Fibroblast of mammary gland (primary cell): ENCODE measurements at regions not wholly inside any gene's neighbourhood (a gene's known extent, or its start where the extent isn't known, plus 50 kb on each side); places are given as distances from the start of the nearest gene placed in this dataset.

ENCODE experiments used
- DNase-seq: peaks from one replicate; pipeline ENCODE4 v3.0.0-alpha.2; 2010; ENCODE audit warnings: low read depth
- H3K4me3 ChIP-seq: 2 replicates; pipeline ENCODE4 v1.5.1; 2011; ENCODE audit warnings: low read depth, mild to moderate bottlenecking, low read length, moderate library complexity; ENCODE audit not compliant: control insufficient read depth
- CTCF ChIP-seq: conservative IDR thresholded peaks from 2 replicates; pipeline ENCODE4 v1.5.1; 2011; ENCODE audit warnings: low read depth, low read length, inconsistent platforms; ENCODE audit not compliant: control insufficient read depth, insufficient read depth

GRCh38 chr10:128661404-128662197 is 535.4 kb upstream of the MKI67 start:
- no peak for TF ChIP-seq CTCF
- H3K4me3 ChIP-seq = no peak overlapping the region
- no peak for DNase-seq

DNA sequence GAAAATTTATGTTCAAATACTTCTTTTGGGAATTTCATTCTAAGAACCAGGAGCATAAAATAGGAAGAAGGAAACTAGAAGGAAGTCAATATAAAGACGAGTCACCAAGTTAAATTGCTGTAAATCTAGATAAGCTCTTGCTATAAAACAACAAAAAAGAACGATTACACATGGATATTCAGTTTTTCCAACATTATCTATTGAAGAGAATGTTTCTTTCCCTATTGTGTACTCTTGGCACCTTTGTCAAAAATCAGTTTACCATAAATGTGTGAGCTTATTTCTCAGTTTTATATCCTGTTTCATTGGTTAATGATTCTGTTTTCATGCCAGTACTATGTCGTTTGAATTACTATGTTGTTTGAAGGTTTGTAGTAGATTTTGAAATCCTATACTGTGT is 536.3 kb upstream of the MKI67 start:
- no peak overlapping the region for H3K4me3 ChIP-seq
- no peak for DNase-seq
- no peak for TF ChIP-seq CTCF

DNA sequence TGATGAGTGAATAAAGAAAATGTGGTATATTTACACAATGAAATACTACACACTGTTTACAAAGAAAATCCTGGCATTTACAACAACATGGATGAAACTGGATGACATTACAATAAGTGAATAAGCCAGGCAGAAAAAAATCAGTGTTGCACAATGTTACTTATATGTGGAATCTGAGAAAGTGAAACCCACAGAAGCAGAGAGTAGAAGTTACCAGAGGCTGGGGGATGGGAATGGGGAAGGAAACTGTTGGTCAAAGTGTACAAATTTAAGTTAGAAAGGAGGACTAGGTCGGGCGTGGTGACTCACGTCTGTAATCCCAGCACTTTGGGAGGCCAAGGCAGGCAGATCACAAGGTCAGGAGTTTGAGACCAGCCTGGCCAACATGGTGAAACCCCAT is 538.5 kb upstream of the MKI67 start:
- no peak for TF ChIP-seq CTCF
- H3K4me3 ChIP-seq = no peak overlapping the region
- no peak for DNase-seq

DNA sequence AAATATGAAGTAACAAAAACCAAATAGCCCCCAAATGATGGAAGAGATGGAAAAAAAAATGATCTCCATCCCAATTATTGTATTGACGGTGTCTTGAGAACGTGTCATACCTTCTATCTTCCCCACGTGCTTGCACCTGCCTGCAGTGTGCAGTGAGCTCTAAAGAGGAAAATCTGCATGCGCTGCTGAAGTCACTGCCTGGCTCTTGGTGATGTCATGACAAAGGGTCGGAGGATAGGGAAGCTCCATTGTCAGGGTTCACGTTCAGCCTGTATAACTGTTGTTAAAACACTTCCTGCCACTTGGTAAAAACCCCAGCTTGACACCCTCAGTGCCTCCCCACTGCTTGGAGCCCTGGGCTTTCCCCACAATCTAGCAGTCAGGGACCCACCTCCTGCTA is 549.2 kb upstream of the MKI67 start:
- no peak for DNase-seq
- H3K4me3 ChIP-seq = no peak overlapping the region
- TF ChIP-seq CTCF = no peak

- no peak for TF ChIP-seq CTCF
- DNase-seq = no peak
- no peak overlapping the region for H3K4me3 ChIP-seq
Measured at GRCh38 chr10:128680116-128680515, 553.9 kb upstream of the MKI67 start.

DNA sequence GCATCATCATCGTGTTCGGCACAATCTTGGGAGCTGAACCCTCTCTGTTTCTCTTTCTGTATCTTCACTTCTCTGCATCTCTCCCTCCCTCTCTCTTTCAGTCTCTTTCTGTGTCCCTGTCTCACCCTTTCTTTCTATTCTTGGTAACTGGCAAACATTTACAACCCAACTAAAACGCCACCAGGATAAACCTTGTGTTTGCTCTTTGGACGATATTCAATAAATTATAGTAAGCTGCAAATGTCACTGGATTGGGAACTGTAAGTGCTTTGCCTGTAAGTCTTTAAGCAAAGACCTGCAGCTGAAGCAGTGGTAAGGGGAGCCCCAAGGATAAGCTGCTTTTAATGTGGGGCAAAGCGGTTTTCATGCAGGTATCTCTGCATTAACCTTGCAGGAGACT is 558.0 kb upstream of the MKI67 start:
- no peak overlapping the region for H3K4me3 ChIP-seq
- TF ChIP-seq CTCF = no peak
- DNase-seq = no peak
